Cardiac muscle cell (in vitro differentiated cells and primary cell): ENCODE measurements at regions not wholly inside any gene's neighbourhood (a gene's known extent, or its start where the extent isn't known, plus 50 kb on each side); places are given as distances from the start of the nearest gene placed in this dataset.
"Not testable (repeated sequence)": the region's sequence is repeated elsewhere in the genome, so short reads cannot be mapped to it uniquely, and the experiment has no call there.

Experiments
- DNase-seq, 2 donors: peaks; one replicate each; pipeline versions ENCODE4 v3.0.0 to v3.0.0-alpha.2; 2010 to 2017; ENCODE audit warnings: low read depth in 1 of 2, low spot score in 1 of 2
- H3K27ac ChIP-seq: fragments of 200-600 bp; sonication (generic); 2 replicates; pipeline ENCODE4 v1.5.1; 2016
- H3K27me3 ChIP-seq: fragments of 200-600 bp; sonication (generic); 2 replicates; pipeline ENCODE4 v1.6.0; 2016; ENCODE audit warnings: control low read depth
- H3K36me3 ChIP-seq: fragments of 200-600 bp; sonication (generic); 2 replicates; pipeline ENCODE4 v1.5.1; 2016; ENCODE audit warnings: control low read depth
- H3K4me1 ChIP-seq: fragments of 200-600 bp; sonication (generic); 2 replicates; pipeline ENCODE4 v1.8.1; 2017; ENCODE audit warnings: low read depth, mild to moderate bottlenecking, mixed run types
- H3K4me3 ChIP-seq: fragments of 200-600 bp; sonication (generic); 2 replicates; pipeline ENCODE4 v1.5.1; 2016; ENCODE audit warnings: mild to moderate bottlenecking
- H3K9me3 ChIP-seq: fragments of 200-600 bp; sonication (generic); 2 replicates; pipeline ENCODE4 v1.5.1; 2017; ENCODE audit warnings: low read depth, mild to moderate bottlenecking, control low read depth
- CTCF ChIP-seq: IDR thresholded peaks from 2 replicates; pipeline ENCODE4 v1.5.1; 2012; ENCODE audit warnings: low read depth, mild to moderate bottlenecking, low read length

GRCh38 chr16:31727553-31727952 lies 146.1 kb upstream of the ZNF267 start:
- Histone ChIP-seq H3K9me3 (no peaks in the 10 kb centered on the region), H3K27ac (no peak overlapping the region), H3K36me3 (no peaks in the 10 kb centered on the region), H3K4me3 (no peak overlapping the region), H3K27me3 (no peaks in the 10 kb centered on the region), H3K4me1 (no peaks in the 10 kb centered on the region)
- no peak for DNase-seq
- no peak for TF ChIP-seq CTCF

GRCh38 chr16:31734265-31734664 lies 139.3 kb upstream of the ZNF267 start:
- H3K27me3 ChIP-seq: no peaks in the 10 kb centered on the region
- H3K36me3 ChIP-seq: peaks cover 3% of the 10 kb centered on the region
- H3K4me1 ChIP-seq: no peaks in the 10 kb centered on the region
- H3K9me3 ChIP-seq: no peaks in the 10 kb centered on the region
- DNase-seq: no peak
- no peak for TF ChIP-seq CTCF
- H3K4me3 ChIP-seq: no peak overlapping the region
- H3K27ac ChIP-seq: no peak overlapping the region

GRCh38 chr16:31745098-31745497 lies 128.5 kb upstream of the ZNF267 start:
- DNase-seq, H3K4me1 ChIP-seq, H3K27me3 ChIP-seq, H3K36me3 ChIP-seq, H3K9me3 ChIP-seq, H3K27ac ChIP-seq, H3K4me3 ChIP-seq: not testable (repeated sequence)

- H3K27me3 ChIP-seq: no peaks in the 10 kb centered on the region
- peaks cover 3% of the 10 kb centered on the region for H3K9me3 ChIP-seq
- no peak overlapping the region for H3K27ac ChIP-seq
- no peak for TF ChIP-seq CTCF
- no peaks in the 10 kb centered on the region for H3K36me3 ChIP-seq
- H3K4me3 ChIP-seq: no peak overlapping the region
- H3K4me1 ChIP-seq: no peaks in the 10 kb centered on the region
- no peak for DNase-seq
Measured at GRCh38 chr16:31745900-31746299, 127.7 kb upstream of the ZNF267 start.

- TF ChIP-seq CTCF: no peak
- no peak overlapping the region for H3K27ac ChIP-seq
- peaks cover 15% of the 10 kb centered on the region for H3K36me3 ChIP-seq
- peaks cover 27% of the 10 kb centered on the region for H3K9me3 ChIP-seq
- H3K4me1 ChIP-seq: no peaks in the 10 kb centered on the region
- no peak overlapping the region for H3K4me3 ChIP-seq
- no peak for DNase-seq
- H3K27me3 ChIP-seq: no peaks in the 10 kb centered on the region
Measured at GRCh38 chr16:31754998-31755615, 118.5 kb upstream of the ZNF267 start.

GRCh38 chr16:31764103-31764502 lies 109.5 kb upstream of the ZNF267 start:
- Histone ChIP-seq H3K36me3 (no peaks in the 10 kb centered on the region), H3K4me3 (no peak overlapping the region), H3K27ac (no peak overlapping the region), H3K4me1 (no peaks in the 10 kb centered on the region), H3K9me3 (peaks cover 9% of the 10 kb centered on the region), H3K27me3 (no peaks in the 10 kb centered on the region)
- no peak for TF ChIP-seq CTCF
- no peak for DNase-seq
